Right forelimb (tissue), 1 donor: ENCODE measurements at regions not wholly inside any gene's neighbourhood (a gene's known extent, or its start where the extent isn't known, plus 50 kb on each side); places are given as distances from the start of the nearest gene placed in this dataset.
"Not testable (repeated sequence)": the region's sequence is repeated elsewhere in the genome, so short reads cannot be mapped to it uniquely, and the experiment has no call there.

ENCODE experiments used
- DNase-seq: peaks from one replicate; pipeline ENCODE4 v3.0.0-alpha.2; 2018

DNA sequence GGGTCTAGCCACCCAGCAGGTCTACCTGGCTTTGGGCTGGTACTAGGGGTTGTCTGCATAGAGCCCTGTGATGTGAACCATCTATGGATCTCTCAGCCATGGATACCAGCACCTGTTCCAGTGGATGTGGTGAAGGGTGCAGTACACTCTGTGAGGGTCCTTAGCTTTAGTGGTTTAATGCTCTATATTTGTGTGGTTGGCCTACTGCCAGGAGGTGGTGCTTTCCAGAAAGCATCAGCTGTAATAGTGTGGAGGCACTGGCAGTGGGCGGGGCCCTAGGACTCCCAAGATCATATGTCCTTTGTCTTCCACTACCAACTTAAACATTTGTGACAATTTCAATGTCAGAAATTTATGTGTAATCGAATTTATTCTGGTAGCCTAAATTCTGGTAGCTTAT lies 1065.1 kb downstream of the RPIA start:
- not testable (repeated sequence) for DNase-seq

DNA sequence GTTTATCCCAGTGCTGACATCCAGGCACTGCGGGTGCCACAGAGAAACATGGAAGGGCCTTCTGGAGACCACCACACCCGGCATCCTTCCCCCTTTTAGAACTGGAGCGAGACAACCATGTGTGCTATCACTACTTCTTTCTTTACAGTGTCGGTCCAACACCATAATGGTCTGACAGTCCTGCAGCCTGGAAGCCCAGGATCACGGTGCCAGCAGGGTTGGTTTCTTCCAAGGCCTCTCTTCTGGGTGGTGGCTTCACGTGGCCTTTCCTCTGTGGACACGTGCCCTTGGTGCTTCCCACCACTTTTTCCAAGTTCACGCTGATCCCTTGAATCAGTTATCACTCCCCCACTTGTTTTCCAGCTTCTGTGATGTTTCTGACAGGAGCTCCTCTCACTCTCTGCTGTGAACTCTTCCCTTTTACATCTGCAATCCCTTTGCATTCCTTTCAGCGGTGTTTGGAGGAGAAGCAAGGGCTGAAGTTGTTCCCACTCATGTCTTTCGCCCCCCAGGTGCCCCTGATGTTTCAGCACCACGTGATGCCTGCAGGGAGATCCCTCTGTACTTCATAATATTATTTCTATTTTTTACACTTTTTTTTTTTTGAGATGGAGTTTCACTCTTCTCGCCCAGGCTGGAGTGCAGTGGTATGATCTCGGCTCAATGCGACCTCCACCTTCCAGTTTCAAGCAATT lies 1067.0 kb downstream of the RPIA start:
- DNase-seq: peak; percentile 34

DNA sequence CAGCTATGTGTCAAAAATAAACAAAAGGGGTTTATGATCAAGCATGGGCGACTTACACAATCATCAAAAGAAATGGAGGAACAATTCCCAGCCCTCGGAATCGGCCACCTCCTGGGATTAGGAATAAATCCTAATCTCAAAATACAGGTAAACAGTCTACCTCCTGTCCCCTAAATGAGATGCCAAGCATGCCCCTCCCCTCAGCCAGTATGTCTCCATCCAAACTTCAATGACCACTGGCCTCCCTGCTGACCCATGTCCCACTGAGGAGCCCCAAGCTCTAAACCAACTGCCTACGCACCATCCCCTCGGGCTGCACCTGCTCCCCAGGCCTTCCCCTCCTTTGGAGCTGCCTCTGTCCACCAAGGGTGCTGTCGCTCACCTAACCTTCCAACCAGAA lies 1069.3 kb downstream of the RPIA start:
- DNase-seq: not testable (repeated sequence)

DNA sequence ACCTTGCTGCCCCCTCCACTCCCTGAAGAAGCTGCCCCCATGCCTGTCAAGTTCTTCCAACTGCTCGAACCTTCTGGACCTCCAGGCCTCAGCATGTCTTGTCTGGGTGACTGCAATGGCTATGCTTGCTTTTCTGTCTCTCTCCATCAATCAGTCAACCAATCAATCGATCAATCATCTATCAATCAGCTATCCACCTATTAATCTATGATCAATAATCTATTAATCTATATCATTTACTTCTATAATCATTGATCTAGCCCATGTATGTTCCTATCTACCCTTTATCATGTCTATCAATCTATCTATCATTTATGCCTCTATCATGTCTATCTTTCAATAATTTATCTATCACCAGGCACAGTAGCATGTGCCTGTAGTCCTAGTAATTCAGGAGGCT lies 1069.7 kb downstream of the RPIA start:
- not testable (repeated sequence) for DNase-seq

DNA sequence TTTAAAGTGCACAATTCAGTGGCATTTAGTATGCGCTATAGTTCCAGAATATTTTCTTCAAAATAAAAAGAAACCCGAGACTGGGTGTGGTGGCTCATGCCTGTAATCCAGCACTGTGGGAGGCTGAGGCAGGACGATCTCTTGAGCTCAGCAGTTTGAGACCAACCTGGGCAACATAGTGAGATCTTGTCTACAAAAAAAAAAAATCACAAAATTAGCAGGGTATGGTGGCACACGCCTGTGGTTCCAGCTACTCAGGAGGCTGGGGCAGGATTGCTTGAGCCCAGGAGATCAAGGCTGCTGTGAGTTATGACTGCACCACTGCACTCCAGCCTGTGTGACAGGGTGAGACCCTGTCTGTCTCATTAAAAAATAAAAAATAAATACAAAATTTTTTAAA lies 1070.4 kb downstream of the RPIA start:
- DNase-seq: not testable (repeated sequence)

DNA sequence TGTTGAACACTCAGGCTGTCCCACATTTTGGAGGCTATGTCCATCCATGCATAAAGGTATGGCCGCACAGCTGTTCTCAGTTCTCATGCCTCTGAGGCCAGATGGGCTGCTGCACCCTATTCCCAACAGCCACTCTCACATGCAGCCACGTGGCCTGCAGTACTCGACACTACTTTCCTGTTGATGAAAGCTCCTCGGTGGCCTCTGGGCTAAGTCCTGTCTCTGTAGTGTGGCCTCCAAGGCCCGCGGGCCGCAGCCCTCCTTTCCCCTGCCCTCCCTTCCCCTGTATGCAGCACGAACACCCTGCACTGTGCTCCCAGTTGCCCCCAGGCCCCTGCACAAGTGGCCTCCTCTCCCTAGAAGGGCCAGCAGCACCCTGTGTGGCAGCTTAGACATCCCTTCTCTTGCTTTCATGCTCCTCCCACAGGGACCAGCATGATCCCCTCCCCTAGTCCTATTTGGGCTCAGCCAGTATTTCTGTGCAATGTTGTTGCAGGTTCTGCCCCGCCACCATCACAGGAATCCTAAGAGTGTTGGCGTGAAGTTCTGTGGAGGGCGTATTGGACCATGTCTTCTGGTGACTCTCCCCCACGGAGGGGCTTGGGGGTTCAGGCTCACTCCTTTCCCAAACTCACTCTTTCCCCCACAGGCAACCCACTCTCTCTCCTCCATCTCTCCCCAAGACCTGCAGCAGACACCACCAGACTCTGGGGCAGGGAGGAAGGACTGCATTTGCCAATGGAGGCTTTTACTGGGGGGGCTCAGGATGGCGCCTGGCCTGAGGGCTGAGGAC lies 1071.2 kb downstream of the RPIA start:
- not testable (repeated sequence) for DNase-seq

DNA sequence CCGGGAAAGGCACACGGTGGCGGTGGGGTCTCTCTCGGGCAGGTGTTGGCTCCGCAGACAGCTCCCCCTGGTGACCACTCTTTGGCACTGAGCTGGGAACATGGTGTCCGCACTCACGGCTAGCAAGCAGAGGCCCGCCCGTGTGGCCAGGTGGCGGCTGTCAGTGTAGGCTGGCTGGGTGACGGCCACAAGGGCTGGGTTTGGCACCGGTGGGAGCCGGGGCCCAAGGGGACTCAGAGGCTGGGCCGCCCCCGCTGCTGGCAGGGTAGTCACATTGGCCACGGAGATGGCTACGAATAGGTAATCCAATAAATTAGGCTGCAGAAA lies 1071.7 kb downstream of the RPIA start:
- DNase-seq: no peak

DNA sequence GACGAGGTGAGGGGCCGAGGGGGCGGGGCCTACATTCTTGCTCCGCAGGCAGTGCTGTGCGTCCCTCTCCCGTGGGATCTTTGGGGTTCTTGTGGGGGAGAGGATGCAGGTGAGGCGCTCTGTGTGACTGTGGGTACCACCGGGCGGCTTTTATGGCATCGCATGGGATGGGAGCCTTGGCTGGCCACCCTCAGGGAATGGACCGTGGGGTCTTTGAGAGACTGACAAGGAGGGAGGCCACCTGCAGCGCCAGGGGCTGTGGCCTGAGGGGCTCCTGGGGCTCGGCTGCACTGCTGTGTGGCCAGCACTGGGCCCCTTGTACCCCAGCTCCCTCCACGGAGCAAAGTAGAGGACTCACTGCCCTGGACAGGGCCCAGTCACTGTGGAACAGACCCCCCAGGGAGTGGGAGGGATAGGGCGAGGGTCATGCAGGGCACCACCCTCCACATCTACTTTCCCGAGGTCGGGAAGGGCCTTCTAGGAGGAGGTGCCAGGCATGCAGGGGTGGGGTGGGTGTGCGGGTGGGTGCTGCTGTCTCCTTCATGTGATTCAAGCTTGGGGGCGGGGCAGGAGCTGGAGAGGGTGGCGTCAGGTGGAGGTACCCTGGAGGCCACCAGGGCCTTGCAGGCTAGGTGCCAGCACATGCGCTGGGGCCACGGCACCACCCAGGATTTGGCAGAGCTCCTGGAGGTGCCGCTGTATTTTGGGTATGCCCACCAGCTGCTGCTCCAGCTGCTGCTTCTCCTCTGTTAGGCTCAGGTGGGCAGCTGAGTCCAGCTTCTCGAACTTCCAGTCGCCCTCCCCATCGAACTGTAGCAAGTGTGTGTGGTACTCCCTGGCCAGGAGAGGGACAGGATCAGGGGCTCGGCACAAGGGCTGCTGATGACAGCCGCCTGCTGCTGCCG lies 1072.4 kb downstream of the RPIA start:
- DNase-seq: no peak

DNA sequence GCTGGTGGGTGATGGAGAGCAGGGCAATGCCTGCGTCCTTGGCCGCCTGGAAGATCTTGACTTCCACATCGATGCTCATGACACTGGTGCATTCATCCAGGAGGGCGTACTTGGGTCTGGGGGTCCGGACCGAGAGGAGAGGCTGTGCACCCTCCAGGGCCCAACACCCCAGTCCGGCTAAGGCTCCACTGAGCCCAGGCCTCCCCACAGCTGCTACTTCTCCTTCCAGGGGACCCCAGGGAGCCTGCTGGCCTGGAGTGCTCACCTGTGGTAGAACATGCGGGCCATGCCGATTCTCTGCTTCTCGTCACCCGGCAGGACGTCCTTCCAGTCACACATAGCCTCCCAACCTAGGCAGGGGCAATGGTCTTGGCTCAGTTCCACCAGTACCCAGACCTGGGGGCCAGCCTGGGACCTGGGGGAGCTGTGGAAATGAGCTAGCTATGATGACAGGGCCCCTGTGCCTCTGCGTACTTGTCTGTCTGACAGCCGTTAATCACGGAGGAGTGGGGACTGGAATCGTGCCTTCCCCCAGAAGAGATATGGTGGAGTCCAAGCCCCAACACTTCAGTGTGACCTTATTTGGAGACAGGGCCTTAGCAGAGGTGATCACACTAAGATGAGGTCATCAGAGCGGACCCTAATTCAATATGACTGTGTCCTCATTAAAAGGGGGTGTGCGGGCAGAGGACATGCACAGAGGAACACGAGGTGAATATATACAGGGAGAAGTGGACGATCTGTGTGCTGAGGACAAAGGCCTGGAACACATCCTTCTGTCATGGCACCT lies 1073.3 kb downstream of the RPIA start:
- DNase-seq: peak; percentile 38

DNA sequence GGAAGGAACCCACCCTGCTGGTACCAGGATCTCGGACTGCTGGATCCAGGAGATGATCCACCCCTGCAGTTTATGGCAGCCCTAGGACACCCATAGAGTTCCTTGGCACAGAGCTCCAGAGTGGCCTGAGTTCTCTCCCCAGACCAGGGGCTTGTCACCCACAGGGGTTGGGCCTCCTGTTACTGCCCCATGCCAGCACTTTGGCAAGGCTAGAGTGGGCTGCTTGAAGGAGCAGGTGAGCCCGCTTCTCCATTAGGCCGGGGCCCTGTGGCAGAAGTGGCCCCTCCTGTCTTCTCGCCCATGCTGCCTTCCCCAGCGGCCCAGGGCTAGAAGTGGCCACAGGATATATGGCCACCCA lies 1073.9 kb downstream of the RPIA start:
- DNase-seq: not testable (repeated sequence)

DNA sequence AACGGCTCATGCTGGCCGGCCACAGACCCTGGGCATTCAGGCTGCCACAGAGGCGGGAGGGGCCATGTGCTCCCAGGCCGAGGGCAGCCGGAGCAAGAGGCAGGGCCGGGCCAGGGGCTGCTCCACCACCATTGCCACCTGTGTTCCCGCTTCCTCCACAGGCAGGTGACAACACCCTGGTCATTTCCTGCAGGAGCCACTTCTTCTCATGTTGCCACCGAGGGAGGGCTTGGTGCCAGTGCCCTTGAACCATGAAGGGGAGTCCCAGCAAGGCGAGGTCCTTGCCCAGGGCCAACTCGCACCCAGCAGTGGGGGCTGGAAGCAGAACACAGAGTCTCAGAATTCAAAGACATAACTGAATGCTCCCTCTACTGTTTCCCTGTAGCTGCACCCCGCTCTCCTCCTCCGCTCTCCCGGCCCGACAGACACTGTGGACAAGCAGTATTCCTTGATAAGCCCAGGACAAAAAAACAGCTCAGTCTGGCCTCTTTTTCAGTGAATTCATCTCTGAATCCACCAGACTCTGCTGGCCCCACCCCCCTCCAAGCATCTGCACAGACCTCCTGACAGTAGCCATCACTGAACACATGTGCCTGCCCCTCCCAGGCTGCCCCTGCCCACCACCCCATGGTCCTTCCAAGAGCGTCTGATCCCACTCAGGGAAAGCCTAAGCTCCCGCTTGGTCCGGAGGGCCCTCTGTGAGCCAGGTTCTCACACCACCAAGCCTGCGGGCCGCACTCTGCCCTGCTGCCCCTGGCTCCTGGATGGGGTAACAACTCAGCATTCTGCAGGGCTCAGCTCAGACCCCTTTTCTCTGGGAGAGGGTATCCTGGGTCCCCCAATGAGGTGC lies 1074.9 kb downstream of the RPIA start:
- not testable (repeated sequence) for DNase-seq

DNA sequence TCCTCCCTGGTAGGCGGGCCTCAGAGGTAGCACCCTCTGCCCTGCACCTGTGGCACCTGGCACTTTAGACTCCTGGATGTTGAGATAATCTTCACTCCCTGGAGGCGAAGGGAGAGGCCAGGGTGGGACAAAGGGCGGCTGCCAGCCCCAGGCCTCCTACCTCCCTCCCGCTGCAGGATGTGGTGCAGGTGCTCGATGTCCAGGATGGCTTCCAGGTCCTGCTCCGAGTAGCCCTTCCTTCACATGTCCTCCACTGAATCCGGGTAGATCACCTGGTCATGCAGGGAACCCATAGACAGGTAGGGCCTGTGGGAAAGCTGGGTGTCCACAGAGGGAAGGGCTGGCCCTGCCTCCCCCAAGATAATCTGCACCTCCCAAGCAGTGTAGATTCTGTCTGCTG lies 1075.6 kb downstream of the RPIA start:
- DNase-seq: not testable (repeated sequence)

DNA sequence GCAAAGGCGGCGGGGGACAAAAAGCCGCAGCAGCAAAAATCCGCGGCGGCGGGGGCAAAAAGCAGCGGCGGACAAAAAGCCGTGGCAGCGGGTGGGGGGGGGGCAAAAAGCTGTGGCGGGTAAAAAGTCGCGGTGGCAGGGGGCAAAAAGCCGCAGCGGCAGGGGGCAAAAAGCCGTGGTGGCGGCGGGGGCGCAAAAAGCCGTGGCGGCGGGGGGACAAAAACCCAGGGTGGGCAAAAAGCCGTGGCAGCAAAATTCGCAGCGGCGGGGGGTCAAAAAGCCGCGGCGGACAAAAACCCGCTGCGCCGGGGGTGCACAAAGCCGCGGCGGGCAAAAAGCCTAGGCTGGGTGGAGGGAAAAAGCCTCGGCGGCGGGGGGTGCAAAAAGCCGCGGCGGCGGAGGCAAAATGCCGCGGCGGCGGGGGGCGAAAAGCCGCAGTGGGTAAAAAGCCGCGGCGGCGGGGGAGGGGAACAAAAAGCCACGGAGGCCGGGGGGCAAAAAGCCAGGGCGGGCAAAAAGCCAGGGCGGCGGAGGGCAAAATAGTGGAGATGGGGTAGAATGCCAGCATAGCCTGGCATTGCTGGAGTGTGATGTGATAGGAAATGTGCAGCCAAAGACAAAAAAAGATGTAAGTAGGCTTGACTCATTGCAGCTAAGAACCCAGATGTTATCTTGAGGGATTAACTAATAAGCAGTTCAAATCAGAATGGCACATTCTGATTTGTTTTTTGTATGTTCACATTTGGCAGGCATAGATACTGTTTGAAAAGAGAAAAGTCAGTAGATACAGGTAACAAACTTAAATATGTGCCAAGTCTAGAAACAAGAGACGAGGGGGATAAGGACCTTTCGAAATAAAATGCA lies 1076.3 kb downstream of the RPIA start:
- peak; percentile 34 for DNase-seq

DNA sequence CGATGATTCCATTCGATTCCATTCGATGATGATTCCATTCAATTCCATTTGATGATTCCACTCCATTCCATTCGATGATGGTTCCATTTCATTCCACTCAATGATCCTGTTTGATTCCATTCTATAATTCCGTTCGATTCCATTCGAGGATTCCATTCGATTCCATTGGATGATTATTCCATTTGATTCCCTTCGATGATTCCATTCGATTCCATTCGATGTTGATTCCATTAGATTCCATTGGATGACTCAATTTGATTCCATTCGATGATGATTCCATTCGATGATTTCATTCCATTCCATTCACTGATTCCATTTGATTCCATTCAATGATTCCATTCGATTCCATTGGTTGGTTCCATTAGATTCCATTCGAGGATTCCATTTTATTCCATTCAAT lies 1084.4 kb downstream of the RPIA start:
- DNase-seq: no peak

DNA sequence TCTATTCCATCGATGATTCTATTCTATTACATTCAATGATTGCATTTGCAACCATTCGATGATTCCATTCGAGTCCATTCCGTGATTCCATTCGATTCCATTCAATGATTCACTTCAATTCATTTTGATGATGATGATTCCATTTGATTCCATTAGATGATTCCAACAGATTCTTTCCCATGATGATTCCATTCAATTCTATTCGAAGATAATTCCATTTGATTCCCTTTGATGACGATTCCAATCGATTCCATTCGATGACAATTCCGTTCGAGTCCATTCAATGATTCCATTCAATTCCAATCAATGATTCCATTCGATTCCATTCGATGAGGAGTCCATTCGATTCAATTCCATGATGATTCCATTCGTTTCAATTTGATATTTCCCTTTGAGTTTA lies 1088.8 kb downstream of the RPIA start:
- DNase-seq: no peak

DNA sequence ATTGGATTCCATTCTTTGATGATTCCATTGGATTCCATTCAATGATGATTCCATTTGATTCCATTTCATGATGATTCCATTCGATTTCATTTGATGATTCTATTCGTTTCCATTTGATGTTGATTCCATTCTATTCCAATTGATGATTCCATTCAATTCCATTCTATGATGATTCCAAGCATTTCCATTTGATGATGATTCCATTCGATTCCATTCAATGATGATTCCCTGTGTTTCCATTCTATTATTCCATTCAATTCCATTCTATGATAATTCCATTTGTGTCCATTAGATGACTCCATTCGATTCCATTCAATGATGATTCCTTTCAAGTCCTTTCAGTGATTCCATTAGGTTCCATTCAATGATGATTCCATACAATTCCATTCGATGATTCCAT lies 1090.5 kb downstream of the RPIA start:
- DNase-seq: no peak

DNA sequence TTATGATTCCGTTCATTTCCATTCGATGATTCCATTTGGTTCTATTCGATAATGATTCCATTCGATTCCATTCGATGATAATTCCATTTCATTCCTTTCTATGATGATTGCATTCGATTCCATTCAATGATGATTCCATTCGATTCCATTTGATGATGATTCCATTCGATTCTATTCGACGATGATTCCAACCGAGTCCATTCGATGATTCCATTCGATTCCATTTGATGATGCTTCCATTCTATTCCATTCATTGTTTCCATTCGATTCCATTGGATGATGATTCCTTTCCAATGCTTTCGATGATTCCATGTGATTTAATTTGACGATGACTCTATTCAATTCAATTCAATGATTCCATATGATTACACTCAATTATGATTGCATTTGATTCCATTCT lies 1093.5 kb downstream of the RPIA start:
- DNase-seq: no peak

DNA sequence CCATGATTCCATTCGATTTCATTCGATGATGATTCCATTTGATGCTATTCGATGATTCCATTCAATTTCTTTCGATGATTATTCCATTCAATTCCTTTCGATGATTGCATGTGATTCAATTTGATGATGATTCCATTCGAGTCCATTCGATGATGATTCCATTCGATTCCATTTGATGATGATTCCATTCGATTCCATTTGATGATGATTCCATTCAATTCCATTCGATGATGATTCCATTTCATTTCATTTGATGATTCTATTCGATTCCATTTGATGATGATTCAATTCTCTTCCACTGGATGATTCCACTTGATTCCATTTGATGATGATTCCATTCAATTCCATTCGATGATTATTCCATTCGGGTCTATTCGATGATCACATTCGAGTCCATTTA lies 1094.1 kb downstream of the RPIA start:
- not testable (repeated sequence) for DNase-seq

DNA sequence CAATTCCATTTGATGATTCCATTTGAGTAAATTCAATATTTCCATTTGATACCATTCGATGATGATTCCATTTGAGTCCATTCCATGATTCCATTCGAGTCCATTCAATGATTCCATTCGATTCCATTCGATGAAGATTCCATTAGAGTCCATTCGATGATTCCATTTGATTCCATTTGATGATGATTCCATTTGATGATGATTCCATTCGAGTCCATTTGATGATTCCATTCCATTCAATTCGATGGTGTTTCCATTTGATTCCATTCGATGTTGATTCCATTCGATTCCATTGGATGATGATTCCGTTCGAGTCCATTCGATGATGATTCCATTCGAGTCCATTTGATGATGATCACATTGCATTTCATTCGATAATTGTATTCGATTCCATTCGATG lies 1095.2 kb downstream of the RPIA start:
- not testable (repeated sequence) for DNase-seq

DNA sequence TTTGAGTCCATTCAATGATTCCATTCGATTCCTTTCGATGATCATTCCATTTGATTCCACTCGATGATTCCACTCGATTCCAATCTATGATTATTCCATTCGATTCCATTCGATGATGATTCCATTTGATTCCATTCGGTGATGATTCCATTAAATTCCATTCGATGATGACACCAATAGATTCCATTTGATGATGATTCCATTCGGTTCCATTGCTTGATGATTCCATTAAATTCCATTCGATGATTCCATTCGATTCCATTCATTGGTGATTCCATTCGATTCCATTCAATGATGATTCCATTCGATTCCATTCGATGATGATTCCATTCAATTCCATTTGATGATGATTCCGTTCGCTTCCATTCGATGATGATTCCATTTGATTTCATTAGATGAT lies 1104.1 kb downstream of the RPIA start:
- DNase-seq: not testable (repeated sequence)
